ENCODE measurements at regions not wholly inside any gene's neighbourhood (a gene's known extent, or its start where the extent isn't known, plus 50 kb on each side); places are given as distances from the start of the nearest gene placed in this dataset.

GRCh38 chr21:35586305-35586704, 474.0 kb downstream of the SETD4 start:
- Histone ChIP-seq H3K27ac (ENCODE audit: low read depth, low read length) (no peak overlapping the region), H3K79me2 (ENCODE audit: control insufficient read depth, low read length) (no peaks in the 10 kb centered on the region), H3K4me2 (ENCODE audit: low read length) (no peak overlapping the region), H3K9me3 (ENCODE audit: control insufficient read depth, insufficient read depth, low read length) (no peaks in the 10 kb centered on the region), H3F3A (ENCODE audit: control insufficient read depth, insufficient read depth) (no peaks in the 10 kb centered on the region), H3K4me1 (ENCODE audit: control insufficient read depth, low read length) (peaks cover 31% of the 10 kb centered on the region), H3K36me3 (ENCODE audit: control insufficient read depth, low read length) (no peaks in the 10 kb centered on the region), H3K4me3 (ENCODE audit: low read length) (no peak overlapping the region), H4K20me1 (ENCODE audit: control insufficient read depth, insufficient read depth, low read depth, low read length) (no peaks in the 10 kb centered on the region), H3K27me3 (ENCODE audit: control insufficient read depth, low read length) (peaks cover 8% of the 10 kb centered on the region; the same call in 1 of the 2 replicates), H3K9me2 (replicated peaks; ENCODE audit: control insufficient read depth, low read length) (no peaks in the 10 kb centered on the region)
- no peak for TF ChIP-seq CTCF (IDR thresholded peaks at IDR 0.05; ENCODE audit: low read depth, low read length, poor library complexity, severe bottlenecking)
- no peak for TF ChIP-seq EZH2phosphoT487 (IDR thresholded peaks at IDR 0.05; ENCODE audit: borderline replicate concordance, low read length)

- Histone ChIP-seq H3K36me3 (ENCODE audit: control insufficient read depth, low read length) (no peaks in the 10 kb centered on the region), H3K27ac (ENCODE audit: low read depth, low read length) (no peak overlapping the region), H3F3A (ENCODE audit: control insufficient read depth, insufficient read depth) (no peaks in the 10 kb centered on the region), H3K4me1 (ENCODE audit: control insufficient read depth, low read length) (peaks cover 35% of the 10 kb centered on the region), H3K27me3 (ENCODE audit: control insufficient read depth, low read length) (peaks cover 8% of the 10 kb centered on the region; the same call in 1 of the 2 replicates), H3K9me2 (replicated peaks; ENCODE audit: control insufficient read depth, low read length) (no peaks in the 10 kb centered on the region), H4K20me1 (ENCODE audit: control insufficient read depth, insufficient read depth, low read depth, low read length) (no peaks in the 10 kb centered on the region), H3K4me2 (ENCODE audit: low read length) (no peak overlapping the region), H3K9me3 (ENCODE audit: control insufficient read depth, insufficient read depth, low read length) (no peaks in the 10 kb centered on the region), H3K79me2 (ENCODE audit: control insufficient read depth, low read length) (no peaks in the 10 kb centered on the region), H3K4me3 (ENCODE audit: low read length) (no peak overlapping the region)
- TF ChIP-seq CTCF (IDR thresholded peaks at IDR 0.05; ENCODE audit: low read depth, low read length, poor library complexity, severe bottlenecking) (no peak), EZH2phosphoT487 (IDR thresholded peaks at IDR 0.05; ENCODE audit: borderline replicate concordance, low read length) (no peak)
These were observed 474.4 kb downstream of the SETD4 start for GRCh38 chr21:35585878-35586277.

DNA sequence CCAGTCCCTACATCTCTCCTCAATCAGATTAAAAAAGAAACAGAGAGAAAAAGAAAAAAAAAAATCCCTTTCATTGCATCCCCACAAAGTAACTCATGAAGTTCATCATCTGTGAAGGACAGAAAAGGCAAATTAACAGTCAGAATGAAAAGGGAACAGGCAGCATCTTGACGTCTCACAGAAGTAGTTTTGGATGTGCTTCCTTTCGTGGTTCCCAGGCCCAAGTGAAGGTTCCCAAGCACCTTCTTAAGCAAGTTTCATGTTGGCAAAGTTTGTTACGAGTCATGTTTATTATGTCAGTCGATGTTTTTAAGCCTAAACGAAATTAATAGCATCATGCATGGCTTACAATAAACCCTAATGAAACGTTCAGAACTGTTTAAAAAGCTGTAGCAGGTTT, 475.2 kb downstream of the SETD4 start:
- Histone ChIP-seq H3K9me3 (ENCODE audit: control insufficient read depth, insufficient read depth, low read length) (no peaks in the 10 kb centered on the region), H3F3A (ENCODE audit: control insufficient read depth, insufficient read depth) (no peaks in the 10 kb centered on the region), H3K4me3 (ENCODE audit: low read length) (no peak overlapping the region), H3K79me2 (ENCODE audit: control insufficient read depth, low read length) (no peaks in the 10 kb centered on the region), H3K36me3 (ENCODE audit: control insufficient read depth, low read length) (no peaks in the 10 kb centered on the region), H3K27ac (ENCODE audit: low read depth, low read length) (no peak overlapping the region), H3K9me2 (replicated peaks; ENCODE audit: control insufficient read depth, low read length) (no peaks in the 10 kb centered on the region), H3K27me3 (ENCODE audit: control insufficient read depth, low read length) (peaks cover 8% of the 10 kb centered on the region; the same call in 1 of the 2 replicates), H4K20me1 (ENCODE audit: control insufficient read depth, insufficient read depth, low read depth, low read length) (no peaks in the 10 kb centered on the region), H3K4me2 (ENCODE audit: low read length) (no peak overlapping the region), H3K4me1 (ENCODE audit: control insufficient read depth, low read length) (peaks cover 37% of the 10 kb centered on the region)
- TF ChIP-seq EZH2phosphoT487 (IDR thresholded peaks at IDR 0.05; ENCODE audit: borderline replicate concordance, low read length), result no peak

DNA sequence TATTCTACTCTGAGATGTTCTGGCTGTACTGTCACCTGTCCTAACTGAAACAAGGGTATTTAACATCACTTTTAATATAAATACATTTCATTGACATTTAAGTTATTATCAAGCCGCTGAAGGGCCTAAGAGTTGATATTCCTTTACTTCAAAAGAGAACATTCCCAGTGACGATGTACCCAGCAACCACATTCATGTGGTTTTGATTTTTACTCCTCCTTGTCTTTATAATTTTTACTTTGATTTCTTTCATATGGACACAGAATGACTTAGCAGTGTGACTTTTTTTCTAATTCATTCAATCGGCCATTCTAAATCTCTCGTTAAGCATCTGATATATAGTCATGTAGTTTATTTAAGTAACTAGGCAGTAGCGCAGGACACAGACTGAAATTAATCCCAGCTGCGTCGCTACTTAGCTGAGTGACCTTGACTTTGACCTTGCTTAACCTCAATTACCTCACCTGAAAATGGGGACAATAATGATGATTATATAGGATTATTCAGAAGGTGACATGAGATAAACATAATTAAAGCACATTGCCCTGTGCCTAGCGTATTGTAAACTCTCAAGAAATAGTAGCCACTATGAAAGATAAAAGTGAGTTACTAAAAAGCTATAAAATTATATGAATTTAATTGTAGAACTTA, 476.6 kb downstream of the SETD4 start:
- no peaks in the 10 kb centered on the region for H4K20me1 ChIP-seq (ENCODE audit: control insufficient read depth, insufficient read depth, low read depth, low read length)
- no peaks in the 10 kb centered on the region for H3K36me3 ChIP-seq (ENCODE audit: control insufficient read depth, low read length)
- peaks cover 8% of the 10 kb centered on the region; the same call in 1 of the 2 replicates for H3K27me3 ChIP-seq (ENCODE audit: control insufficient read depth, low read length)
- H3K4me3 ChIP-seq (ENCODE audit: low read length), result no peak overlapping the region
- no peaks in the 10 kb centered on the region for H3K79me2 ChIP-seq (ENCODE audit: control insufficient read depth, low read length)
- peaks cover 37% of the 10 kb centered on the region for H3K4me1 ChIP-seq (ENCODE audit: control insufficient read depth, low read length)
- peak overlapping the region; percentile 43; the same call in 1 of the 2 replicates for H3K4me2 ChIP-seq (ENCODE audit: low read length)
- no peaks in the 10 kb centered on the region for H3F3A ChIP-seq (ENCODE audit: control insufficient read depth, insufficient read depth)
- H3K27ac ChIP-seq (ENCODE audit: low read depth, low read length), result peak overlapping the region; percentile 48; the same call in 1 of the 2 replicates
- H3K9me2 ChIP-seq (replicated peaks; ENCODE audit: control insufficient read depth, low read length), result no peaks in the 10 kb centered on the region
- TF ChIP-seq CTCF (IDR thresholded peaks at IDR 0.05; ENCODE audit: low read depth, low read length, poor library complexity, severe bottlenecking) (no peak), EZH2phosphoT487 (IDR thresholded peaks at IDR 0.05; ENCODE audit: borderline replicate concordance, low read length) (no peak)
- H3K9me3 ChIP-seq (ENCODE audit: control insufficient read depth, insufficient read depth, low read length), result no peaks in the 10 kb centered on the region

Measured in DOHH2 (cell line).